ENCODE measurements at regions not wholly inside any gene's neighbourhood (a gene's known extent, or its start where the extent isn't known, plus 50 kb on each side); places are given as distances from the start of the nearest gene placed in this dataset.

GRCh38 chr17:20791626-20792025 is 212.1 kb downstream of the CDRT15L2 start:
- TF ChIP-seq EZH2 (IDR thresholded peaks at IDR 0.05; ENCODE audit: low read depth) = no peak
- no peak for TF ChIP-seq CTCF (conservative IDR thresholded peaks at IDR 0.05)
